Stomach (tissue), 4 donors: ENCODE measurements at regions not wholly inside any gene's neighbourhood (a gene's known extent, or its start where the extent isn't known, plus 50 kb on each side); places are given as distances from the start of the nearest gene placed in this dataset.

Source experiments
- CTCF ChIP-seq, 7 experiments: fragments of 450-650 bp in 4 of 7; fragments of 200-600 bp in 3 of 7; sonication (generic) in 3 of 7; IDR thresholded peaks; one replicate each; pipeline ENCODE4 v1.5.1; 2016 to 2019; ENCODE audit warnings: antibody characterized with exemption in 7 of 7, control low read depth in 2 of 7, mild to moderate bottlenecking in 1 of 7
- POLR2A ChIP-seq, 4 donors: fragments of 450-650 bp; IDR thresholded peaks; one replicate each; pipeline ENCODE4 v1.6.1; 2016; ENCODE audit warnings: antibody characterized with exemption in 4 of 4, control low read depth in 2 of 4, mild to moderate bottlenecking in 1 of 4, moderate library complexity in 1 of 4

DNA sequence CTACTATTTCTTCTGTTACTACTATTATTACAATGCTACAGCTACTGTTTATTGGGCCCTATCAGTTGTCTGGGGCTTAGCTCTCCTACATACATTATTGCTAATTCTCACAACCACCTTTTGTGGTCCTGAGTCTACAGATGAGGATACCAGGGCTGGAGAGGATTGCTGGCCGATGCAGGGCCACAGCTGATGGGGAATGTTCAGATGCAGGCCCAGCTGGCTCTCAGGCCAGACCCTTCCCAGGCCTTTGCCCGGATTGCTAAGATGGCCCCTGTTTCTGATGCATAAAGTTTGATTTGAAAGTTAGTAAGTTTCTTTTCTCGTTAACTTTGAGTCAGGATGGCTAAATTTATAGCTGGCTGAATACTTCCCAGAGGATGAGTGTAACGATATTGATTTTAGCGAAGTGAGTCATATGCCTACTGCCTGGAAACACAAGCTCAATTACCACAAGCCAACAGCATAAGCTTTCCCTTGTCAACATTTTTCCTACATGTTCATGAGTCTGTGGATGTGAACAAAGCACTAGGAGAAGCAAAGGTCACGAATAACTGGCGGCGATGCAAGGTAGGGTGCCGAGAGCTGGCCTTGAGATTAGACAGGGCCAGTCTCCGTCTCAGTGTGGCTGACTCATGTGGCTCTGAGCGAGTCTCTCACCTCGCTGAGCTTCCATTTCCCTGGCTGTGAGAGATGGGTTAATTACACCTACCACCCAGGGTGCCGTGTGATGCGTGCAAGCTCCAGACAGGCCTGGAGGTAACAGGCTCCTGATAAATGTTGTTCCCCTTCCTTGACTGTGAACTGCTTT is 111.0 kb downstream of the BEGAIN start:
- no peak for TF ChIP-seq POLR2A (IDR thresholded peaks at IDR 0.05)
- TF ChIP-seq CTCF (IDR thresholded peaks at IDR 0.05), result no peak
